ENCODE measurements at regions not wholly inside any gene's neighbourhood (a gene's known extent, or its start where the extent isn't known, plus 50 kb on each side); places are given as distances from the start of the nearest gene placed in this dataset.

GRCh38 chr3:147977001-147977400, 567.8 kb downstream of the ZIC1 start:
- TF ChIP-seq CTCF (IDR thresholded peaks at IDR 0.05; ENCODE audit: low read depth, low read length, poor library complexity, severe bottlenecking), result no peak
- TF ChIP-seq EZH2phosphoT487 (IDR thresholded peaks at IDR 0.05; ENCODE audit: borderline replicate concordance, low read length), result no peak
